GM19035 (cell line): ENCODE measurements at regions not wholly inside any gene's neighbourhood (a gene's known extent, or its start where the extent isn't known, plus 50 kb on each side); places are given as distances from the start of the nearest gene placed in this dataset.

Source experiments
- ATAC-seq: cut with Tn5 transposase; IDR thresholded peaks from one replicate; pipeline ENCODE4 v1.9.1; 2021; ENCODE audit not compliant: unreplicated experiment

- no peak for ATAC-seq
Observed at GRCh38 chr2:13006426-13006825, 289.7 kb downstream of the TRIB2 start.

- ATAC-seq, result peak; percentile 84
Observed at GRCh38 chr2:13006829-13007717, 290.3 kb downstream of the TRIB2 start.

GRCh38 chr2:13009027-13009642 is 292.4 kb downstream of the TRIB2 start:
- ATAC-seq, result no peak

GRCh38 chr2:13010283-13010682 is 293.5 kb downstream of the TRIB2 start:
- ATAC-seq, result no peak

- ATAC-seq, result no peak
Observed at GRCh38 chr2:13014783-13015182, 298.0 kb downstream of the TRIB2 start.

- ATAC-seq, result no peak
Observed at GRCh38 chr2:13015532-13016320, 299.0 kb downstream of the TRIB2 start.

GRCh38 chr2:13018490-13018889 is 301.8 kb downstream of the TRIB2 start:
- ATAC-seq, result no peak

GRCh38 chr2:13019781-13020180 is 303.0 kb downstream of the TRIB2 start:
- no peak for ATAC-seq

- ATAC-seq, result no peak
Observed at GRCh38 chr2:13020469-13020868, 303.7 kb downstream of the TRIB2 start.

- ATAC-seq, result no peak
Observed at GRCh38 chr2:13021470-13021957, 304.8 kb downstream of the TRIB2 start.

- no peak for ATAC-seq
Observed at GRCh38 chr2:13030606-13031005, 313.9 kb downstream of the TRIB2 start.

- no peak for ATAC-seq
Observed at GRCh38 chr2:13034861-13035260, 318.1 kb downstream of the TRIB2 start.

- ATAC-seq, result no peak
Observed at GRCh38 chr2:13035866-13036265, 319.1 kb downstream of the TRIB2 start.

GRCh38 chr2:13040043-13040442 is 323.3 kb downstream of the TRIB2 start:
- ATAC-seq, result no peak

- ATAC-seq, result no peak
Observed at GRCh38 chr2:13046557-13047165, 329.9 kb downstream of the TRIB2 start.

GRCh38 chr2:13050764-13051163 is 334.0 kb downstream of the TRIB2 start:
- ATAC-seq, result no peak

GRCh38 chr2:13052547-13052946 is 335.8 kb downstream of the TRIB2 start:
- ATAC-seq, result no peak

- ATAC-seq, result no peak
Observed at GRCh38 chr2:13056259-13056843, 339.6 kb downstream of the TRIB2 start.

GRCh38 chr2:13057671-13058070 is 340.9 kb downstream of the TRIB2 start:
- ATAC-seq, result no peak

- ATAC-seq, result no peak
Observed at GRCh38 chr2:13066676-13067075, 349.9 kb downstream of the TRIB2 start.

GRCh38 chr2:13067508-13067907 is 350.8 kb downstream of the TRIB2 start:
- no peak for ATAC-seq
